ENCODE measurements at regions not wholly inside any gene's neighbourhood (a gene's known extent, or its start where the extent isn't known, plus 50 kb on each side); places are given as distances from the start of the nearest gene placed in this dataset.

DNA sequence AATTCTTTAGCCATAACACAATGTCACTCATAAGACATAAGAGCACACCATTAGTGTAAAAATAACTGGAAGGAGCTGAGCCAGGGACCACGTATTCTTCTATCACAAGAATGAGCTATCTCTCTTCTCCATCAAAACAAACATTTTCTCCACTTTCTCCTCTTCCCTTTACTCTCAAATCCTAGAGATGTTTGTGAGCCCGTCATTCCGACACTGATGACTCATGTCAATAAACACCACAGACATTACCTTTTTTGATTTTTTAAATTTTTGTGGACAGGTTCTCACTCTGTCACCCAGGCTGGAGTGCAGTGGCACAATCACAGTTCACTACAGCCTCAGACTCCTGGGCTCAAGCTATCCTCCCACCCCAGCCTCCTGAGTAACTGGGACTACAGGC, 86.6 kb downstream of the MEX3B start:
- H3K36me3 ChIP-seq = no peaks in the 10 kb centered on the region
- H3K4me3 ChIP-seq = no peak overlapping the region
- in situ Hi-C loops (cut with MboI; ENCODE audit: low pct_ligation_motif_present in 1 of 4, low pct_unique_long_range_greater_than_20kb in 1 of 4, low sequenced_read_pairs in 3 of 4) (no loop called here), intact Hi-C loops (cut with DNase I; ENCODE audit: low total_unique reads) (no loop called here)
- H3K27me3 ChIP-seq = no peaks in the 10 kb centered on the region
- WGBS, 2 donors (ENCODE audit: low coverage in 1 of 2) = 70 to 80% methylated on average over 3 of the region's 3 CpGs
- TF ChIP-seq POLR2AphosphoS5 (IDR thresholded peaks at IDR 0.05) = no peak
- TF ChIP-seq EP300 (IDR thresholded peaks at IDR 0.05; ENCODE audit: low read depth) = no peak
- TF ChIP-seq CTCF (IDR thresholded peaks at IDR 0.05) = no peak
- no peak for TF ChIP-seq POLR2A (IDR thresholded peaks at IDR 0.05)
- no peaks in the 10 kb centered on the region for H3K4me1 ChIP-seq
- DNase-seq = no peak
- H3K9me3 ChIP-seq = no peaks in the 10 kb centered on the region
- H3K27ac ChIP-seq = no peak overlapping the region

GRCh38 chr15:81957698-81958097, 88.1 kb downstream of the MEX3B start:
- TF ChIP-seq POLR2AphosphoS5 (IDR thresholded peaks at IDR 0.05) = no peak
- Histone ChIP-seq H3K4me3 (no peak overlapping the region), H3K27ac (no peak overlapping the region), H3K36me3 (no peaks in the 10 kb centered on the region), H3K9me3 (no peaks in the 10 kb centered on the region), H3K27me3 (no peaks in the 10 kb centered on the region), H3K4me1 (no peaks in the 10 kb centered on the region)
- in situ Hi-C loops (cut with MboI; ENCODE audit: low pct_ligation_motif_present in 1 of 4, low pct_unique_long_range_greater_than_20kb in 1 of 4, low sequenced_read_pairs in 3 of 4) (no loop called here), intact Hi-C loops (cut with DNase I; ENCODE audit: low total_unique reads) (no loop called here)
- WGBS, 2 donors (ENCODE audit: low coverage in 1 of 2) = 76 to 84% methylated on average over 3 to 4 of the region's 4 CpGs
- no peak for DNase-seq

GRCh38 chr15:81955382-81956062, 90.3 kb downstream of the MEX3B start:
- H3K27ac ChIP-seq = no peak overlapping the region
- no peak for DNase-seq
- H3K4me3 ChIP-seq = no peak overlapping the region
- H3K36me3 ChIP-seq = no peaks in the 10 kb centered on the region
- H3K4me1 ChIP-seq = no peaks in the 10 kb centered on the region
- H3K27me3 ChIP-seq = no peaks in the 10 kb centered on the region
- 71 to 86% methylated on average over 2 to 6 of the region's 6 CpGs for WGBS, 2 donors (ENCODE audit: low coverage in 1 of 2)
- intact Hi-C loops (cut with DNase I; ENCODE audit: low total_unique reads) = no loop called here
- no peaks in the 10 kb centered on the region for H3K9me3 ChIP-seq
- TF ChIP-seq EP300 (IDR thresholded peaks at IDR 0.05; ENCODE audit: low read depth) (no peak), CTCF (IDR thresholded peaks at IDR 0.05) (no peak), POLR2AphosphoS5 (IDR thresholded peaks at IDR 0.05) (no peak), POLR2A (IDR thresholded peaks at IDR 0.05) (no peak)
- in situ Hi-C loops (cut with MboI; ENCODE audit: low pct_ligation_motif_present in 1 of 4, low pct_unique_long_range_greater_than_20kb in 1 of 4, low sequenced_read_pairs in 3 of 4) = no loop called here

DNA sequence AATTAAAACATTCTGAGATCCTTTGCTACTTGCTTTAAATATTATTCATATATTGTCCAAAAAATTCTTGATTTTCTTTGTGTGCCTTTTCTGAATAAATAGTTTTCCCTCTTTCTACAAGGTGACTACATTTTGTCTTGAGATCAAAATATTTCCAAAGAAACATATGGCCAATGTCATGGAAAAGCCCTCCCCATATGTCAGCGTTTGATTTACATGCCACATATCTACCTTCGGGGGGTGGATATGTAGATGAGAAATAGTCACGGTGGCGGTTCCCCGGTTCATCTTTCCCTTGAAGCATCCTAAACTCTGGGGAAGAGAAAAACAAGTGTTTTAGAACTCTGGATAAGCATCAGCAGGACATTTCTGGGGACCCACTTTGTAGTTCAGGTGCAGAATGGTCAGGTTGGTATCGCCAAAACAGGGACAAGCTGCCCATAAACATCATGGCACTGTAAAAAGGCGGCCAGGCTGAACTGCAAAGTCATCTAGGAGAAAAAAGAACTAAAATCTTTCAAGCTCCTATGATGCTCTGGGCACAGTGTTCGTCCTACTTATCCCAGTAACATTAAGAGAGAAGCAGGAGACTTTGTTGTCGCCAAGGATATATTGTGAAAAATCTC, 91.5 kb downstream of the MEX3B start:
- Histone ChIP-seq H3K4me1 (no peaks in the 10 kb centered on the region), H3K27me3 (no peaks in the 10 kb centered on the region), H3K36me3 (no peaks in the 10 kb centered on the region), H3K27ac (no peak overlapping the region), H3K9me3 (no peaks in the 10 kb centered on the region), H3K4me3 (no peak overlapping the region)
- TF ChIP-seq CTCF (IDR thresholded peaks at IDR 0.05) (no peak), POLR2A (IDR thresholded peaks at IDR 0.05) (no peak), POLR2AphosphoS5 (IDR thresholded peaks at IDR 0.05) (no peak), EP300 (IDR thresholded peaks at IDR 0.05; ENCODE audit: low read depth) (no peak)
- in situ Hi-C loops (cut with MboI; ENCODE audit: low pct_ligation_motif_present in 1 of 4, low pct_unique_long_range_greater_than_20kb in 1 of 4, low sequenced_read_pairs in 3 of 4) (no loop called here), intact Hi-C loops (cut with DNase I; ENCODE audit: low total_unique reads) (no loop called here)
- no peak for DNase-seq
- WGBS, 2 donors (ENCODE audit: low coverage in 1 of 2) = 86 to 88% methylated on average over 7 to 9 of the region's 9 CpGs

Measured in transverse colon (tissue), 4 donors.